GM12872 (cell line): ENCODE measurements at regions not wholly inside any gene's neighbourhood (a gene's known extent, or its start where the extent isn't known, plus 50 kb on each side); places are given as distances from the start of the nearest gene placed in this dataset.

Source experiments
- CTCF ChIP-seq: IDR thresholded peaks from 3 replicates; pipeline ENCODE4 v1.5.1; 2011; ENCODE audit warnings: low read depth, mild to moderate bottlenecking, low read length, moderate library complexity; ENCODE audit not compliant: insufficient read depth

GRCh38 chr16:59327894-59328293 lies 593.8 kb upstream of the GOT2 start:
- TF ChIP-seq CTCF, result no peak

GRCh38 chr16:59326955-59327354 lies 592.8 kb upstream of the GOT2 start:
- TF ChIP-seq CTCF, result no peak

GRCh38 chr16:59324462-59324861 lies 590.3 kb upstream of the GOT2 start:
- TF ChIP-seq CTCF, result no peak

- TF ChIP-seq CTCF, result no peak
Measured at GRCh38 chr16:59320657-59321056, 586.5 kb upstream of the GOT2 start.

- TF ChIP-seq CTCF, result no peak
Measured at GRCh38 chr16:59319871-59320270, 585.8 kb upstream of the GOT2 start.

- no peak for TF ChIP-seq CTCF
Measured at GRCh38 chr16:59305850-59306249, 571.7 kb upstream of the GOT2 start.

- no peak for TF ChIP-seq CTCF
Measured at GRCh38 chr16:59296888-59297287, 562.8 kb upstream of the GOT2 start.
